Mesendoderm (in vitro differentiated cells): ENCODE measurements at regions not wholly inside any gene's neighbourhood (a gene's known extent, or its start where the extent isn't known, plus 50 kb on each side); places are given as distances from the start of the nearest gene placed in this dataset.
"Not testable (repeated sequence)": the region's sequence is repeated elsewhere in the genome, so short reads cannot be mapped to it uniquely, and the experiment has no call there.

Experiments
- DNase-seq: peaks from one replicate; pipeline ENCODE4 v3.0.0; 2013
- H2AK5ac ChIP-seq: 2 replicates; pipeline ENCODE4 v1.6.1; 2013; ENCODE audit warnings: low read length, inconsistent platforms
- H2BK120ac ChIP-seq: 2 replicates; pipeline ENCODE4 v1.6.1; 2013; ENCODE audit warnings: low read depth, mild to moderate bottlenecking, low read length, moderate library complexity, mixed read lengths
- H2BK15ac ChIP-seq: replicated peaks from 2 replicates; pipeline ENCODE4 v1.6.1; 2013; ENCODE audit warnings: low read depth, mild to moderate bottlenecking, moderate library complexity
- H2BK5ac ChIP-seq: 2 replicates; pipeline ENCODE4 v1.6.1; 2013; ENCODE audit warnings: low read length, inconsistent platforms
- H3K18ac ChIP-seq: 2 replicates; pipeline ENCODE4 v1.6.1; 2013; ENCODE audit warnings: mild to moderate bottlenecking, low read length, mixed read lengths
- H3K23ac ChIP-seq: one replicate; pipeline ENCODE4 v1.6.1; 2013; ENCODE audit warnings: low read length
- H3K27ac ChIP-seq: 2 replicates; pipeline ENCODE4 v1.5.1; 2013; ENCODE audit warnings: low read depth, mild to moderate bottlenecking, inconsistent platforms, low read length, moderate library complexity
- H3K27me3 ChIP-seq: 2 replicates; pipeline ENCODE4 v1.6.1; 2013; ENCODE audit warnings: low read length, control low read depth, mild to moderate bottlenecking, inconsistent platforms; ENCODE audit not compliant: insufficient read depth, poor library complexity
- H3K36me3 ChIP-seq: 2 replicates; pipeline ENCODE4 v1.6.1; 2013; ENCODE audit warnings: low read length, inconsistent platforms; ENCODE audit not compliant: control insufficient read depth, insufficient read depth
- H3K4ac ChIP-seq: one replicate; pipeline ENCODE4 v1.6.1; 2013; ENCODE audit warnings: low read depth, mild to moderate bottlenecking, low read length, moderate library complexity
- H3K4me1 ChIP-seq: 2 replicates; pipeline ENCODE4 v1.6.1; 2013; ENCODE audit warnings: low read depth, low read length, inconsistent platforms; ENCODE audit not compliant: control insufficient read depth
- H3K4me2 ChIP-seq: 2 replicates; pipeline ENCODE4 v1.6.1; 2013; ENCODE audit warnings: low read length
- H3K4me3 ChIP-seq: 2 replicates; pipeline ENCODE4 v1.5.1; 2013; ENCODE audit warnings: mild to moderate bottlenecking, low read length
- H3K56ac ChIP-seq: one replicate; pipeline ENCODE4 v1.6.1; 2013; ENCODE audit warnings: low read length
- H3K79me1 ChIP-seq: 2 replicates; pipeline ENCODE4 v1.6.1; 2013; ENCODE audit warnings: low read length, inconsistent platforms
- H3K79me2 ChIP-seq: 2 replicates; pipeline ENCODE4 v1.6.1; 2013; ENCODE audit warnings: mild to moderate bottlenecking, low read length; ENCODE audit not compliant: control insufficient read depth, insufficient read depth
- H3K9ac ChIP-seq: 2 replicates; pipeline ENCODE4 v1.6.1; 2013; ENCODE audit warnings: low read length, inconsistent platforms
- H4K5ac ChIP-seq: one replicate; pipeline ENCODE4 v1.6.1; 2013; ENCODE audit warnings: low read length
- H4K8ac ChIP-seq: one replicate; pipeline ENCODE4 v1.6.1; 2013; ENCODE audit warnings: low read depth, mild to moderate bottlenecking, control low read depth, low read length, moderate library complexity
- WGBS: extraction: QIAGEN DNeasy Blood & Tissue Kit; methylation state at CpG from one replicate; pipeline ENCODE4 v1.1.7; 2013; ENCODE audit warnings: low lambda C conversion rate, missing lambda C conversion rate; ENCODE audit not compliant: insufficient coverage; ENCODE audit errors: extremely low coverage; 5-methylcytosine and 5-hydroxymethylcytosine counted together

DNA sequence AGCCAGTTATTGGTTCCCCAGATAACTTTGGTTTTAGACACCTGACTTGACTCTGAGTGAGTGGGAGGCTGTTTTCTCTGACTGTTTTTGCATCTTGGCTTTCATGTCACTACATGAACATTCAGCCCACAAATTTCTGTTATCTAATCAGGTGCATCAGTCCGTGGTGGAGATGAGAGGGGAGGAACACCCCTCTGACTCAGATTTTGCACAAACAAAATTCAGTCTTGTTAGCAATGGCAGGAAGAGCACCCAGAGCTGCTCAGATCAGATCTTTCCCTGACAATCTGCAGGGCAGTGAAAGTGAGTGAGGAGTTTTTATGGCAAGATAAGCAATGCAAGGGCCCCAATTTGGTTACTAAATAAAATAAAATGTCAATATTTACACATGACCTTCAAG, 307.2 kb upstream of the NOTCH2NLA start:
- H3K4me1 ChIP-seq, H4K5ac ChIP-seq: not testable (repeated sequence)

DNA sequence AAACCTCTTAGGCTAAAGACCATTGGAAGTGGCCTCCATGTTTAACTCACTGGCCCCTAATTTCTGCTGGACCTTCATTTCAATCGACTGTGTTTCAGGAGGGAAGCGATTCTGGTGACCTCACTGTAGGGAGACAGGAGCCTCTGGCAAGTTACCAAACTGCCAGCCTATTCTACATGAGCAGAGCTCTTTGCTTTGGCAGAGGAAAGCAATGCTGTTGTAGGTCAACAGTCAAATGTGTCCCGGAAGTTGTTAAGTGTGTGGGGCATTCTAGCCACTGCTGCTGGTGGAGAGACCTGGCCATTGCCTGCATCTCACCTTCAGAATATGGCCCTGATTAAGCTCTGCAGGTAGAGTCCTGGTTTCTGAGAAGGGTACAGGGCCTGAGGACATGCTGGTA, 306.8 kb upstream of the NOTCH2NLA start:
- not testable (repeated sequence) for H3K27ac ChIP-seq, H3K4me1 ChIP-seq, H3K79me2 ChIP-seq, H3K4ac ChIP-seq, H3K36me3 ChIP-seq, H3K18ac ChIP-seq, H3K9ac ChIP-seq, H3K23ac ChIP-seq, H2BK15ac ChIP-seq, H4K8ac ChIP-seq, H4K5ac ChIP-seq, H3K4me2 ChIP-seq, H2BK5ac ChIP-seq, H3K79me1 ChIP-seq, H3K56ac ChIP-seq, H2AK5ac ChIP-seq, H3K4me3 ChIP-seq, H3K27me3 ChIP-seq, DNase-seq, H2BK120ac ChIP-seq
- WGBS = no CpG with 5 or more reads among the region's 3 CpGs

More for the DNA sequence above, 307.2 kb upstream of the NOTCH2NLA start:
- not testable (repeated sequence) for DNase-seq, H3K4me2 ChIP-seq, H2BK120ac ChIP-seq, H3K27ac ChIP-seq, H4K8ac ChIP-seq, H3K9ac ChIP-seq, H3K27me3 ChIP-seq, H3K79me1 ChIP-seq, H2AK5ac ChIP-seq, H3K4ac ChIP-seq, H2BK5ac ChIP-seq, H3K79me2 ChIP-seq, H3K4me3 ChIP-seq, H3K18ac ChIP-seq, H3K56ac ChIP-seq, H2BK15ac ChIP-seq, H3K23ac ChIP-seq, H3K36me3 ChIP-seq
- no CpG with 5 or more reads among the region's 1 CpG for WGBS

DNA sequence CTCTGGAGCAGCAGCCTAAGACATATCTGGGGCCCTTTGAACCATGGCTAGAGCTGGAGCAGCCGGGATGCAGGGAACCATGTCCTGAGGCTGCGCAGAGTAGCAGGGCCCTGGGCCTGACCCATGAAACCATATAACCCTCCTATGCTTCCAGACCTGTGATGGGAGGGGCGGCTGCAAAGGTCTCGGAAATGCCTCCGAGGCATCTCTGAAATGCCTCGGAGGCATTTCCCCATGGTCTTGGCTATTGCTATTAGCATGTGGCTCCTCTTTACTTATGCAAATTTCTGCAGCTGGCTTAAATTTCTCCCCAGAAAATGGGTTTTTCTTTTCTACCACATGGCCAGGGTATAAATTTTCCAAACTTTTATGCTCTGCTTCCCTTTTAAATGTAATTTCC, 302.1 kb upstream of the NOTCH2NLA start:
- not testable (repeated sequence) for H3K79me2 ChIP-seq, H3K36me3 ChIP-seq, H4K8ac ChIP-seq, H4K5ac ChIP-seq, H2BK120ac ChIP-seq, H3K27ac ChIP-seq, H3K4me1 ChIP-seq, DNase-seq, H3K79me1 ChIP-seq, H2BK15ac ChIP-seq, H3K4ac ChIP-seq, H2AK5ac ChIP-seq, H3K56ac ChIP-seq, H3K23ac ChIP-seq, H3K4me2 ChIP-seq, H3K18ac ChIP-seq, H2BK5ac ChIP-seq, H3K27me3 ChIP-seq, H3K4me3 ChIP-seq, H3K9ac ChIP-seq
- no CpG with 5 or more reads among the region's 6 CpGs for WGBS

DNA sequence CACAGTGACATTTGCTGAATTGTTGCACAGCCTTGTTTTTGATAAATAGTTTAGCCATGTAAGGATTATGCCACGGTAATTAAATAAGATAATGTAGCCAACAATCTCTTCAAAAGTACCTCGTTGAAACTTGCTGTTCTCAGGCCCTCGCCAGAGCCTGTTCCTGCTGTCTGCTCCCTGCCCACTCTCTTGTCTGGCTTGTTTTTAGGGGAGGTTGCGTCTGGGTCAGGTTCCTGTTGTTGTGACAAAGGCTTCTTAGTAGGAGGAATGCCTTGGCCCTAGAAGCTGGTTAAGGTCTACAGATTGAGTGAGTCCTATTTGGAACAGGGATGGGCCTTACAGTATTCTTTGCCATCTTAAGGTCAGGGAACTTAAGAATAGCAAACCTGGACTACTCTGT, 294.0 kb upstream of the NOTCH2NLA start:
- H2BK120ac ChIP-seq, H3K36me3 ChIP-seq, H2BK15ac ChIP-seq, H3K4me1 ChIP-seq, H3K79me1 ChIP-seq, H2AK5ac ChIP-seq, H3K4me3 ChIP-seq, H3K27ac ChIP-seq, H3K18ac ChIP-seq, H4K8ac ChIP-seq, H3K4me2 ChIP-seq, H3K9ac ChIP-seq, H3K56ac ChIP-seq, H3K27me3 ChIP-seq, DNase-seq, H4K5ac ChIP-seq, H3K4ac ChIP-seq, H3K79me2 ChIP-seq, H2BK5ac ChIP-seq, H3K23ac ChIP-seq: not testable (repeated sequence)
- no CpG with 5 or more reads among the region's 4 CpGs for WGBS

DNA sequence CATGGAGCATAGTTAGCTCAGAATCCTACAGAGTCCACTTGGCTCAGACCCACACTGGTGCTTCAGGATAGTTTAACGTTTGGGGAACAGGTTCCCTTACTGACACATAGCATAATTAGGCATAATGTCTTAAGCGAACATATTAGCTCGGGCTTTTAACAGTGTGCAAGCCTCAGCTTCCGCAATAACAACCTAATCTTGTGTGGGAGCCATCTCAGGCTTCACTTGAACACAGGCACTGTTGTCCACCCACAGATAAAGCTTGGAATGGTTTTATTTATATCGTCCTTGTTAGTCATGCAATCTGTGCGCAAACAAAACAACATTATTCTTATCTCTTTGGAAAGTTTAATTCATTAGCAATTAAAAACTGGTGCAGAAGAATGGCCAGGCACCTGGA, 293.5 kb upstream of the NOTCH2NLA start:
- no CpG with 5 or more reads among the region's 6 CpGs for WGBS
- not testable (repeated sequence) for H2BK5ac ChIP-seq, H3K79me1 ChIP-seq, H3K4ac ChIP-seq, H3K4me1 ChIP-seq, DNase-seq, H3K18ac ChIP-seq, H3K23ac ChIP-seq, H2BK15ac ChIP-seq, H3K27ac ChIP-seq, H3K4me2 ChIP-seq, H4K8ac ChIP-seq, H3K36me3 ChIP-seq, H2BK120ac ChIP-seq, H3K4me3 ChIP-seq, H4K5ac ChIP-seq, H3K9ac ChIP-seq, H3K79me2 ChIP-seq, H2AK5ac ChIP-seq, H3K56ac ChIP-seq, H3K27me3 ChIP-seq

DNA sequence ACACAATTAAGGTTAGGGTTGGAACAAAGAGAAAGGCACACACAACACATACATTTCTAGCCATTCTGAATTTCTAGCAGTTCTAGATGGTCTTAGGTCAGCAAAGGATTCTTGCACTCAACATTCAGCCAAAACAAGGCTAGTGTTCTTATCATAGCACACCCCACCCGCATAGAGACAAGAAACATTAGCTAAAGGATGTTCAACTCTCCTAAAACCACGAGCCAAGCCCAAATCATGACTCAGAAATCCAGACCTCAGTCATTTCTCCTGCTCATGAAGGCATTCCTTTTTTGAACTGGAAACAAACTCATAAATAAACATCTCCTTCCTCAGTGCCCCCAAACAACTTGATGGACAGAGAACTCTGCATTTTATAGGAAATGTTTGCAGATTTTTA, 293.0 kb upstream of the NOTCH2NLA start:
- DNase-seq, H3K4me3 ChIP-seq, H2AK5ac ChIP-seq, H2BK5ac ChIP-seq, H3K9ac ChIP-seq, H3K36me3 ChIP-seq, H3K56ac ChIP-seq, H3K4me1 ChIP-seq, H3K4me2 ChIP-seq, H3K18ac ChIP-seq, H2BK15ac ChIP-seq, H3K23ac ChIP-seq, H3K27ac ChIP-seq, H3K4ac ChIP-seq, H4K8ac ChIP-seq, H4K5ac ChIP-seq, H3K79me1 ChIP-seq, H3K79me2 ChIP-seq, H2BK120ac ChIP-seq, H3K27me3 ChIP-seq: not testable (repeated sequence)
- no CpG with 5 or more reads among the region's 2 CpGs for WGBS
